SJSA1 (cell line): ENCODE measurements at regions not wholly inside any gene's neighbourhood (a gene's known extent, or its start where the extent isn't known, plus 50 kb on each side); places are given as distances from the start of the nearest gene placed in this dataset.

ENCODE experiments used
- DNase-seq, 2 experiments: peaks; one replicate each; pipeline ENCODE4 v3.0.0-alpha.2; 2015 to 2020; ENCODE audit warnings: low spot score in 2 of 2, low read depth in 1 of 2
- H3K27ac ChIP-seq: fragments of 250-450 bp; sonication (Bioruptor Pico); 2 replicates; pipeline ENCODE4 v1.5.1; 2020; ENCODE audit warnings: mild to moderate bottlenecking, moderate library complexity
- H3K27me3 ChIP-seq: fragments of 250-450 bp; sonication (Bioruptor Pico); replicated peaks from 2 replicates; pipeline ENCODE4 v1.5.1; 2020; ENCODE audit warnings: mild to moderate bottlenecking, moderate library complexity
- H3K36me3 ChIP-seq: fragments of 250-450 bp; sonication (Bioruptor Pico); 2 replicates; pipeline ENCODE4 v1.5.1; 2020; ENCODE audit warnings: mild to moderate bottlenecking
- H3K4me1 ChIP-seq: fragments of 250-450 bp; sonication (Bioruptor Pico); replicated peaks from 2 replicates; pipeline ENCODE4 v1.6.1; 2021; ENCODE audit warnings: mild to moderate bottlenecking
- H3K4me3 ChIP-seq: fragments of 250-450 bp; sonication (Bioruptor Pico); 2 replicates; pipeline ENCODE4 v1.5.1; 2020; ENCODE audit warnings: mild to moderate bottlenecking
- H3K9me3 ChIP-seq: fragments of 250-450 bp; sonication (Bioruptor Pico); replicated peaks from 2 replicates; pipeline ENCODE4 v1.5.1; 2020; ENCODE audit warnings: mild to moderate bottlenecking

DNA sequence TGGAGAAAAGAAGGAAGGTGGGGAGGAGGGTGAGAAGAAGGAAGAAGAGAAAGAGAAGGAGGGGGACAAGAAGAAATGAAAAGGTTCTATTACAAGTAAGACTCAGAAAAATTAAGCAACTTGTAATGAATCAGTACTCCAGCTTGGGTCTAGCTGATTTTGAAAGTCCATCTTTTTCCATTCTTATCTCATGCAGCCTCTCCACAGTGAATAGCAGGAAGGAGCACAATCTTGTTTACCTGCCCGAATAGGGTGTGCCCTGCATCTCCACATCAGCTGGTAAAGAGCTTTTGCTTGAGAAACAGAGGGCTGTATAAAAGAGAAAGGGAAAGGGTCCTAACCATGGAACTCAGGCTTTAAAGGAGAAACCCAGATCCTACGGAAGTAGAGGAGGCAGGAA, 348.8 kb downstream of the TPBG start:
- peaks cover 3% of the 10 kb centered on the region; the same call in 1 of the 2 replicates for H3K9me3 ChIP-seq
- H3K36me3 ChIP-seq: no peaks in the 10 kb centered on the region
- H3K4me1 ChIP-seq: no peaks in the 10 kb centered on the region
- H3K27me3 ChIP-seq: no peaks in the 10 kb centered on the region
- no peak for DNase-seq
- no peak overlapping the region for H3K27ac ChIP-seq
- H3K4me3 ChIP-seq: no peak overlapping the region

DNA sequence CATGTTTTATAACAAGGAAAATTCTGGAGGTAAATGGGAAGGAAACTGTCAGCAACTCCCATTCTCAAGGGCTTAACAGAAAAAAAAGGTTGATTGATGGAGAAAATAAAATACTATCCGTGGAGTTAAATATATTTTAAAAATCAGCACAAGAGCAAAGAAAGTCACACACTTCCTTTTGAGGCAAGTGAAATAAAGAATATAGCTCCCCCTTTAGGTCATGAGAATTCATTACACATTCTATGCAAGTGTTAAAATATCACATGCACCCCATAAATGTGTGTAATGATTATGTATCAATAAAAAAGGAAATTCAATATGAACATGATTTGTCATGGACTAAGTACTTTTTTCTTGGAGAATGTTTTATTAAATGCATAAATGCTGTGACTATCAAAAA, 349.2 kb downstream of the TPBG start:
- DNase-seq: no peak
- Histone ChIP-seq H3K4me1 (no peaks in the 10 kb centered on the region), H3K36me3 (no peaks in the 10 kb centered on the region), H3K4me3 (no peak overlapping the region), H3K9me3 (peaks cover 3% of the 10 kb centered on the region; the same call in 1 of the 2 replicates), H3K27me3 (no peaks in the 10 kb centered on the region), H3K27ac (no peak overlapping the region)

DNA sequence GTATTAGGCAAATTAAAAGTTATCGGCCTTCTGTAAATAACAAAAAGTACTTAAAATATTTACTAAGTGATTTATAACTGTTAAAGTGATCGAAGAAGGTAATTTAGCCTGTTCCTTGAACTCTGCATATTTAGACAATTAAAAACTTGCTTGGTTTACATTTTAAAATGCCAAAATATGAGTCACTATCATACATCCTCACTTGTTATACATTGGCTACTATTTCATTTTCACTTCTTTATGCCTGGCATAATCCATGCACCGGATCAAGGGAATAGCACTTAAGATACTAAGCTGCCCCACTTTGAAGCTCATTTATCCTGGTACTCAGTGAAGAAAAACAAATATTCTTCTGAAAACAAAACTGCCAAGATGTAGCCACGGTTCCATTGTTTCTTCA, 344.6 kb downstream of the UBE3D start:
- no peaks in the 10 kb centered on the region for H3K36me3 ChIP-seq
- no peaks in the 10 kb centered on the region for H3K9me3 ChIP-seq
- H3K4me3 ChIP-seq: no peak overlapping the region
- H3K4me1 ChIP-seq: no peaks in the 10 kb centered on the region; the same call in 1 of the 2 replicates
- H3K27me3 ChIP-seq: no peaks in the 10 kb centered on the region
- no peak for DNase-seq
- H3K27ac ChIP-seq: no peak overlapping the region

- Histone ChIP-seq H3K9me3 (no peaks in the 10 kb centered on the region), H3K4me1 (no peaks in the 10 kb centered on the region), H3K27me3 (no peaks in the 10 kb centered on the region), H3K36me3 (no peaks in the 10 kb centered on the region), H3K4me3 (no peak overlapping the region), H3K27ac (no peak overlapping the region)
- DNase-seq: no peak
These were observed 329.9 kb downstream of the UBE3D start for GRCh38 chr6:82735790-82736189.

DNA sequence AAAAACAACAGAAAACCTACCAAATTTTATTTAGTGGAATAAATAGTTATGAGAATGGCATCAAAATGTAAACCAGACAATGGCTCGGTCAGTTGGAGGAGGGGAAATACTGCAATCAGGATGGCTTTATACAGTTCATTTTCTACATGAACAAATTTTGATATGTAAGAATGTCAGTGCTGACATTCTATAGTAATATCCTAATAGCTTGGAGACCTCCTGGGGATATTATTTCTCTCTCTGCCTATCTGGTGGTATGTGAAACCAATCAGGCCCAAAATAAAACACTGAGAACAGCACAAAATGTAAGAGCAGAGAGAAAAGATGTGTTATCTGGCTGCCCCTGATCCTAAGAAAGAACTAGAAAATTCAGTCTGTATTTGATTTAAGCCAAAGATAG, 327.7 kb downstream of the UBE3D start:
- Histone ChIP-seq H3K27me3 (no peaks in the 10 kb centered on the region), H3K4me3 (no peak overlapping the region), H3K4me1 (peaks cover 6% of the 10 kb centered on the region), H3K27ac (no peak overlapping the region), H3K9me3 (no peaks in the 10 kb centered on the region), H3K36me3 (no peaks in the 10 kb centered on the region)
- no peak for DNase-seq

DNA sequence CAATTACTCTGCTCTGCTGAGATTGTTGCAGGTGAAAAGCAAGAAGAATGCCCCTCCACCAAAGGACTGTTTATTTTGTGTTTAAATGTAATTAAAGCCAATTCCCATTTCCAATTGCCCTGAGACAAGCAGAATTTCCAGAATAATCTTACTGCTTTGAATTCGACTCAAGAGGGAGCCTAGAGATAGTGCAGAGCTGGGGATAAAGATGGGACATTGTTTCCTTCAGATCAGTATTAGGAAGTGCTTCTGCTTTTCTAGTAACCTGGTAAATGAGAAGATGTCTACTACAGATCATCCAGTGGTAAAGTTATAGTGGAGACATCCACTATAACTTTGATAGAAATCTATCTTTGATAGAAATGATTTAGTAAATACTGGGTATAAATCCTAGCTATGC, 326.9 kb downstream of the UBE3D start:
- no peak for DNase-seq

GRCh38 chr6:82739303-82739702, 326.3 kb downstream of the UBE3D start:
- Histone ChIP-seq H3K4me1 (peaks cover 6% of the 10 kb centered on the region), H3K27me3 (no peaks in the 10 kb centered on the region), H3K4me3 (no peak overlapping the region), H3K27ac (no peak overlapping the region), H3K36me3 (no peaks in the 10 kb centered on the region), H3K9me3 (no peaks in the 10 kb centered on the region)
- DNase-seq: no peak

More for the DNA sequence above, 326.9 kb downstream of the UBE3D start:
- Histone ChIP-seq H3K36me3 (no peaks in the 10 kb centered on the region), H3K4me3 (no peak overlapping the region), H3K4me1 (peaks cover 6% of the 10 kb centered on the region), H3K27ac (no peak overlapping the region), H3K9me3 (no peaks in the 10 kb centered on the region), H3K27me3 (no peaks in the 10 kb centered on the region)

DNA sequence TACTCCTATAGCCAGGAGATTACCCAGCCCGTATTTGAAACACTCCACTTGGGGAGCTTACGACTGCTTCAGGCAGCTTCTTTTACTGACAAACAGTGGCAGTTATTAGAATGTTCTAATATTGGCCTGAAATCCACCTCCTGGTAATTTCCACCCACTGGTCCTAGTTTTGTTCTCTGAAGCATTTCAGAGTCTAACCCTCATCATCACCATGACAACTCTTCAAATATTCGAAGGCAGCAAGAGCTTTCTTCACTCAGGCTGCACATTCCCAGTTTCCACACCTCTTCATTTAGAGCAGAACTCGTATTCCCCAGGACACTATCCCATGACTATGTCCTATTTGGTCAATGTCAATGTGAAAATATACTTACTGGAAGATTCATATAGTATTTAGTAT, 325.6 kb downstream of the UBE3D start:
- no peak for DNase-seq
- H3K27me3 ChIP-seq: no peaks in the 10 kb centered on the region
- peaks cover 6% of the 10 kb centered on the region for H3K4me1 ChIP-seq
- H3K4me3 ChIP-seq: no peak overlapping the region
- no peak overlapping the region for H3K27ac ChIP-seq
- H3K9me3 ChIP-seq: no peaks in the 10 kb centered on the region
- no peaks in the 10 kb centered on the region for H3K36me3 ChIP-seq

DNA sequence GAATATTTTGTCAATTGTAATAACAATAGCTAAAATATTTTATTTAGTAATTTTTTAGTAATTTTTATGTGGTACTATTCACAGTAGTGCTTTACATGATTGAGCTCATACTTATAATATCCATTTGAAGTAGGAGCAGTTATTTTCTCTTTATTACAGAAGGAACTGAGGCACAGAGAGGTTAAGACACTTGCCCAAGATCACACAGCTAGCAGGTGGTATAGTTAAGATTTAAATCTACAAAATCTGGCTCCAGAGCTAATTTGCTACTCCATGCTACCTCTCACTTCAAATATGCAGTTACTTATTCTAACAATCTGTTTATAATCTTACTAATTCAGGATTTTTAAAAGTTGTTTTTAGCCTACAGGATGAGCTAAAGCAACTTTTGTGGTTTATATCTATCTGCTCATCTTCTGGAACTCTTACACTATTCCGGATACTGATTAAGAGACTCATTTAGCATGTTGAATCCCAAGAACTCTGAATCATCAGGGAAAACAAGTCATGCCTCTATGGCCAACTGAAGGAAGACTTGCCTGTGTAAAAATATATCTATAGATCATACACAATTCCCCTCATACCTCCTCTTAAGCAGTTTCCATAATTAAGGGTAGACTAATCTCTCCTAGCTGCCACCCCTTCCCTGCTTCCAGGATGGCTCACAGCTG, 324.2 kb downstream of the UBE3D start:
- Histone ChIP-seq H3K27ac (no peak overlapping the region), H3K27me3 (no peaks in the 10 kb centered on the region), H3K4me3 (no peak overlapping the region), H3K36me3 (no peaks in the 10 kb centered on the region), H3K9me3 (no peaks in the 10 kb centered on the region), H3K4me1 (peaks cover 6% of the 10 kb centered on the region)
- no peak for DNase-seq

- no peak for DNase-seq
- no peaks in the 10 kb centered on the region for H3K36me3 ChIP-seq
- no peaks in the 10 kb centered on the region for H3K9me3 ChIP-seq
- no peaks in the 10 kb centered on the region for H3K27me3 ChIP-seq
- peaks cover 6% of the 10 kb centered on the region for H3K4me1 ChIP-seq
- no peak overlapping the region for H3K27ac ChIP-seq
- H3K4me3 ChIP-seq: no peak overlapping the region
These were observed 323.6 kb downstream of the UBE3D start for GRCh38 chr6:82741996-82742385.

DNA sequence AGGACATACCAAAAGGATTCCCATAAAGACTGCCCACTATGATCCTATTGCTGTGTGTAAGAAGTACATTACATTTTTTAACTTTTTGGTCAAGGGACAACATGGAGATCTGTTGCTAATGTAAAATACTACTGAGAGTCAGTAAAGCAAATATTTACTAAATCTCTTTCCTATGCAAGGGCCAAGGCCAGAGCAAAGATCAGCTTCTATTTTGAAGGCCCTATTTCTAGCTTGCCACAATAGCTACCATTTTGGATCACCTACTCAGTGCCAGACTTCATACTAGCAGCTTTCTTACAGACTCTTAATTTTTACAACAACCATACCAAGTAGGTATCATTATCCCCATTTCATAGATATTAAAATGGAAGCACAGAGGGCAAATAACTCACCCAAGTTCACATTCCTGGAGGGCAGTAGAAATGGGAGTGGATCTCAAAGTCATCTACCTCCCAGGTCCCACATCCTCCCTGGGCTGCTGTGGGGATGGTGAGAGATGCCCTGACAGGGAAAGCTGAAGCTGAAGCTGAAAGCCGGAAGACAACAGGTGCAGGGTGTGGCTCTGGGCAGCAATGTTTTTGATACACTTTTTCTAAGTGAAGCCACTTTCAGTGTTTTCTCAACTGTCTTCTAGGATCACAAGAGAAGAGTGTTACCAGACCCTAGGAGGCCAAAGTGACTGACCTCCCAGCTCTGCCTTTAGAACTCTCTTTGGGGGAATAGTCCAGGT, 321.2 kb downstream of the UBE3D start:
- H3K27ac ChIP-seq: no peak overlapping the region
- no peak for DNase-seq
- no peaks in the 10 kb centered on the region for H3K9me3 ChIP-seq
- H3K4me3 ChIP-seq: no peak overlapping the region
- no peaks in the 10 kb centered on the region for H3K36me3 ChIP-seq
- peaks cover 8% of the 10 kb centered on the region for H3K4me1 ChIP-seq
- no peaks in the 10 kb centered on the region for H3K27me3 ChIP-seq

DNA sequence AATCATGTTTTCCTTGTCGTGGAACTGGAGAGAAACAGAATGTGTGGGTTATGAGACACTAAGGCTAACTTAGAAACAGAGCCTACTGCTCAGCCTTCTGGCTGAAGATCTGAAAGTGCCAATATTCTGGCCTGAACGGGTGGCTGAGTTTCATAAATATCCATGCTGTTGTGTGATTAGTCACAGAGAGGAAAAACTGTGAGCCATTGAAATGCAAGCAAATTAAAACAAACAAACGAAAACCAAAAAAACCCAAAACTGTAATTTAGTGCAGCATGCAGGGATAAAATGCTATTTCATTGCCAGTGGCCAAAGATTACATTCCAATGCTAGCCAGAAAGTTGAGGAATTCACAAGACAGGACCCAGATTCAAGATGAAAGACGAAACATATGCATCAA, 315.1 kb downstream of the UBE3D start:
- H3K27me3 ChIP-seq: no peaks in the 10 kb centered on the region
- peak overlapping the region; percentile 2; the same call in 1 of the 2 replicates for H3K4me3 ChIP-seq
- no peaks in the 10 kb centered on the region for H3K36me3 ChIP-seq
- peaks cover 23% of the 10 kb centered on the region for H3K4me1 ChIP-seq
- H3K9me3 ChIP-seq: no peaks in the 10 kb centered on the region
- peak overlapping the region; percentile 60 for H3K27ac ChIP-seq
- DNase-seq: peak; percentile 61 to 82

DNA sequence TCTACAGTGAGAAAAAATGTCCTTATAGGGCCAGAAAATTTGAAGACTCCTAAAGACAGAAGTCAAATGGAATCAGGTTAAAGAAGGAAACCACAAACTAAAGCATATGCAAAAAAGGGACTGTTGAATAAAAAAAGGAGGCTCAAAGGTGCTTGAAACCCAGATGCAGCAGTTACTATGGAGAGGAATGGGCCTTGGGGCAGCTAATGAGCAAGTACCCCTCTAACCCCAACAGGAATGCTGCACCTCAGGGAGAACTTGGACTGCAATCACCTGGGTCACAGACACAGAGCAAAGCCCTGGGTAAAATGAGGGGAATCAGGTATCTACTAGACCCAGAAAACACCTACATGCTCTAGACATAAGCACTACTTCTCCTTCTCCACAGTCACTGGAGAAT, 313.9 kb downstream of the UBE3D start:
- DNase-seq: no peak
- Histone ChIP-seq H3K9me3 (no peaks in the 10 kb centered on the region), H3K27me3 (no peaks in the 10 kb centered on the region), H3K4me1 (peaks cover 23% of the 10 kb centered on the region), H3K4me3 (no peak overlapping the region), H3K36me3 (no peaks in the 10 kb centered on the region), H3K27ac (no peak overlapping the region)

- DNase-seq: no peak
- H3K9me3 ChIP-seq: no peaks in the 10 kb centered on the region
These were observed 303.8 kb downstream of the UBE3D start for GRCh38 chr6:82761674-82762345.

More at GRCh38 chr6:82761674-82762345, 303.8 kb downstream of the UBE3D start:
- Histone ChIP-seq H3K36me3 (no peaks in the 10 kb centered on the region), H3K4me3 (no peak overlapping the region), H3K4me1 (no peaks in the 10 kb centered on the region), H3K27me3 (no peaks in the 10 kb centered on the region), H3K27ac (no peak overlapping the region)
